Thyroid gland (tissue), 4 donors: ENCODE measurements at regions not wholly inside any gene's neighbourhood (a gene's known extent, or its start where the extent isn't known, plus 50 kb on each side); places are given as distances from the start of the nearest gene placed in this dataset.

Experiments used
- DNase-seq, 2 donors: peaks; one replicate each; pipeline ENCODE4 v3.0.0-alpha.2; 2019
- H3K27ac ChIP-seq, 3 donors: fragments of 200-600 bp; sonication (generic); 1 replicate in 2 of 3; 2 replicates in 1 of 3; pipeline ENCODE4 v1.5.1; 2016 to 2019; ENCODE audit warnings: mild to moderate bottlenecking in 1 of 3, moderate library complexity in 1 of 3
- H3K27me3 ChIP-seq: fragments of 200-600 bp; sonication (generic); one replicate; pipeline ENCODE4 v1.5.1; 2019
- H3K36me3 ChIP-seq, 2 donors: fragments of 200-600 bp; sonication (generic); one replicate each; pipeline ENCODE4 v1.5.1; 2016 to 2019
- H3K4me1 ChIP-seq, 2 donors: fragments of 200-600 bp; sonication (generic); one replicate each; pipeline ENCODE4 v1.5.1; 2017 to 2019
- H3K4me3 ChIP-seq, 3 donors: fragments of 200-600 bp; sonication (generic); replicated peaks in 1 of 3; 1 replicate in 2 of 3; 2 replicates in 1 of 3; pipeline ENCODE4 v1.5.1; 2016; ENCODE audit warnings: mild to moderate bottlenecking in 1 of 3
- H3K9me3 ChIP-seq: fragments of 200-600 bp; sonication (generic); one replicate; pipeline ENCODE4 v1.5.1; 2017
- POLR2A ChIP-seq, 2 donors: fragments of 450-650 bp; IDR thresholded peaks; one replicate each; pipeline ENCODE4 v1.6.1; 2017; ENCODE audit warnings: antibody characterized with exemption in 2 of 2, mild to moderate bottlenecking in 2 of 2, moderate library complexity in 1 of 2
- WGBS, 2 donors: methylation state at CpG; one replicate each; pipeline ENCODE4 v1.1.5; 2017; 5-methylcytosine and 5-hydroxymethylcytosine counted together
- intact Hi-C: fragments of 100-400 bp; cut with DNase I; formaldehyde crosslinking; loops from one replicate; pipeline ENCODE4 v1.15.1; 2023
- TF ChIP-seq, protein P1 (sequence below), 6 experiments: fragments of 200-600 bp in 3 of 6; fragments of 450-650 bp in 3 of 6; sonication (generic) in 3 of 6; IDR thresholded peaks; one replicate each; pipeline ENCODE4 v1.5.1; 2016 to 2019; ENCODE audit warnings: antibody characterized with exemption in 6 of 6, mild to moderate bottlenecking in 2 of 6, inconsistent platforms in 1 of 6, moderate library complexity in 1 of 6

DNA sequence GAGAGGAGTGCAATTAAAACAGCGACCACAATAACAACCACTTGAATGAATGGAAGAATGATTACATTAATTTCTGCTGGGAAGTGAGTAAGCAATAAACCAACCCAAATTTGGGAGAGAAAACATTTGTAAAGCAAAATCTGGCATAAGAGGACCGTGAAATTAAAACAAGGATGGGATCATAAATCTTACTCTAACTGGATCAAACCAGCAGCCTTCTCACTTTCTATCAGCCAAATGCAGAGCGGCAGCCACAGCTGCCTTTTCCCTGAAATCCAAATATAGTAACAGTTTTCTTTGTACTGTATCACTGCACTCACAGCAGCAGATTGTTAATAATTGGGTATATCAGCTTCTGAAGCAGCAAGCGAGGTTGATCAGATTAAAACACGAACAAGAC, 245.2 kb upstream of the REG3G start:
- 51 to 64% methylated on average over 5 of the region's 5 CpGs for WGBS, 2 donors
- intact Hi-C loops, result no loop called here
- DNase-seq, result no peak

GRCh38 chr2:78780864-78781583, 244.5 kb upstream of the REG3G start:
- no peaks in the 10 kb centered on the region for H3K9me3 ChIP-seq
- no peak overlapping the region for H3K27ac ChIP-seq
- no peaks in the 10 kb centered on the region for H3K27me3 ChIP-seq
- no peak overlapping the region for H3K4me3 ChIP-seq
- intact Hi-C loops, result no loop called here
- no peaks in the 10 kb centered on the region for H3K4me1 ChIP-seq
- 75 to 78% methylated on average over 7 of the region's 7 CpGs for WGBS, 2 donors
- TF ChIP-seq, protein P1, sequence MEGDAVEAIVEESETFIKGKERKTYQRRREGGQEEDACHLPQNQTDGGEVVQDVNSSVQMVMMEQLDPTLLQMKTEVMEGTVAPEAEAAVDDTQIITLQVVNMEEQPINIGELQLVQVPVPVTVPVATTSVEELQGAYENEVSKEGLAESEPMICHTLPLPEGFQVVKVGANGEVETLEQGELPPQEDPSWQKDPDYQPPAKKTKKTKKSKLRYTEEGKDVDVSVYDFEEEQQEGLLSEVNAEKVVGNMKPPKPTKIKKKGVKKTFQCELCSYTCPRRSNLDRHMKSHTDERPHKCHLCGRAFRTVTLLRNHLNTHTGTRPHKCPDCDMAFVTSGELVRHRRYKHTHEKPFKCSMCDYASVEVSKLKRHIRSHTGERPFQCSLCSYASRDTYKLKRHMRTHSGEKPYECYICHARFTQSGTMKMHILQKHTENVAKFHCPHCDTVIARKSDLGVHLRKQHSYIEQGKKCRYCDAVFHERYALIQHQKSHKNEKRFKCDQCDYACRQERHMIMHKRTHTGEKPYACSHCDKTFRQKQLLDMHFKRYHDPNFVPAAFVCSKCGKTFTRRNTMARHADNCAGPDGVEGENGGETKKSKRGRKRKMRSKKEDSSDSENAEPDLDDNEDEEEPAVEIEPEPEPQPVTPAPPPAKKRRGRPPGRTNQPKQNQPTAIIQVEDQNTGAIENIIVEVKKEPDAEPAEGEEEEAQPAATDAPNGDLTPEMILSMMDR (IDR thresholded peaks at IDR 0.05), result no peak
- TF ChIP-seq POLR2A (IDR thresholded peaks at IDR 0.05), result no peak
- no peak for DNase-seq
- H3K36me3 ChIP-seq, result no peaks in the 10 kb centered on the region

More for the DNA sequence above, 245.2 kb upstream of the REG3G start:
- TF ChIP-seq POLR2A (IDR thresholded peaks at IDR 0.05), result no peak
- TF ChIP-seq, protein P1 (IDR thresholded peaks at IDR 0.05), result no peak
- Histone ChIP-seq H3K4me1 (no peaks in the 10 kb centered on the region), H3K9me3 (no peaks in the 10 kb centered on the region), H3K27ac (no peak overlapping the region), H3K27me3 (no peaks in the 10 kb centered on the region), H3K36me3 (no peaks in the 10 kb centered on the region), H3K4me3 (no peak overlapping the region)

DNA sequence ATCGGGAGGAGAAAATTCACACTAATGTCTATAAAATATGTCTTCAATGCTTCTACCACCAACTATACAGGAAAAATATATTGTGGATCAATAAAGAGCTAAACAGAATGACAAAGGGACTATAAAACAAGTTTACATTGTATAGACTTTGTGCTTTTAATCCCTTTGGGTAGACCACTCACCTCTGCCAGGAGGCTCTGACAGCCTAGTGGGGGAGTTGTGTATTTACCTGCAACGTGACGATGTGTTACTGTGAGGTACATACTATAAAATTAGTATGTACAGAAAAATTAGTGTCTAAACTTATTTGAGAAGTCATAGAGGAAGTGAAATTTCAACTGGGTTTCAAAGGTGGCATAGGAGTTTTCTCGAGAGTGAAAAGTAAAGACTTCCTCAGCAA, 243.3 kb upstream of the REG3G start:
- H3K36me3 ChIP-seq, result no peaks in the 10 kb centered on the region
- H3K4me3 ChIP-seq, result no peak overlapping the region
- intact Hi-C loops, result no loop called here
- no peaks in the 10 kb centered on the region for H3K27me3 ChIP-seq
- DNase-seq, result no peak
- TF ChIP-seq, protein P1 (IDR thresholded peaks at IDR 0.05), result no peak
- no peak for TF ChIP-seq POLR2A (IDR thresholded peaks at IDR 0.05)
- H3K9me3 ChIP-seq, result no peaks in the 10 kb centered on the region
- H3K27ac ChIP-seq, result no peak overlapping the region
- no peaks in the 10 kb centered on the region for H3K4me1 ChIP-seq
- 83 to 89% methylated on average over 4 of the region's 4 CpGs for WGBS, 2 donors

GRCh38 chr2:78811955-78812610, 213.4 kb upstream of the REG3G start:
- Histone ChIP-seq H3K4me1 (no peaks in the 10 kb centered on the region), H3K4me3 (no peak overlapping the region), H3K27me3 (no peaks in the 10 kb centered on the region), H3K36me3 (no peaks in the 10 kb centered on the region), H3K27ac (no peak overlapping the region), H3K9me3 (no peaks in the 10 kb centered on the region)
- intact Hi-C loops, result no loop called here
- DNase-seq, result no peak
- 55 to 62% methylated on average over 3 of the region's 3 CpGs for WGBS, 2 donors
- no peak for TF ChIP-seq POLR2A (IDR thresholded peaks at IDR 0.05)
- TF ChIP-seq, protein P1 (IDR thresholded peaks at IDR 0.05), result no peak

DNA sequence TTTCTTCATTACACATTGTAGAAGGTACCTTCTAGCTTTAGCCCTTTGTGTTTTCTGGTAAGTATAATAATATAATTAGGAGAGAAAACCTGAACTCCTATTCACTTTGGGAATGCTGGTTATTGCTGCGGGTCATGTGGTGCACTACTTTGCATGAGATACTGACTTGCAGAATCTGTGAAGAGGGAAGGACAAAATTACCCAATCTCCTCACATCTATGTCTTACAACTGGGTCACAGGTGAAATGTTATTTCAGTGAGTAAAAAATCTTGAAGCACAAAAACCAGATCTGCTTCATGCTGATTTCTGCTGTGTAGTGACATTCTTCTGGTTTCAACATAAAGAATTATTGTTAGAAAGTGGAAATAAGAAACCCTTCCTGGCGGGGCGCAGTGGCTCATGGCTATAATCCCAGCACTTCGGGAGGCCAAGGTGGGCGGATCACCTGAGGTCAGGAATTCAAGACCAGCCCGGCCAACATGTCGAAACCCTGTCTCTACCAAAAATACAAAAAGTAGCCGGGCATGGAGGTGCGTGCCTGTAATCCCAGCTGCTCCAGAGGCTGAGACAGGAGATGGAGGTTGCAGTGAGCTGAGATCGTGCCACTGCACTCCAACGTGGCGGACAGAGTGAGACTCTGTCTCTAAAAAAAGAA, 211.0 kb upstream of the REG3G start:
- TF ChIP-seq POLR2A (IDR thresholded peaks at IDR 0.05), result no peak
- TF ChIP-seq, protein P1 (IDR thresholded peaks at IDR 0.05), result no peak
- 84 to 85% methylated on average over 12 of the region's 12 CpGs for WGBS, 2 donors
- intact Hi-C loops, result no loop called here

More for the DNA sequence above, 211.0 kb upstream of the REG3G start:
- Histone ChIP-seq H3K27ac (no peak overlapping the region), H3K9me3 (no peaks in the 10 kb centered on the region), H3K27me3 (no peaks in the 10 kb centered on the region), H3K4me3 (no peak overlapping the region), H3K36me3 (no peaks in the 10 kb centered on the region), H3K4me1 (no peaks in the 10 kb centered on the region)
- DNase-seq, result no peak
